ENCODE measurements at regions not wholly inside any gene's neighbourhood (a gene's known extent, or its start where the extent isn't known, plus 50 kb on each side); places are given as distances from the start of the nearest gene placed in this dataset.
"Not testable (repeated sequence)": the region's sequence is repeated elsewhere in the genome, so short reads cannot be mapped to it uniquely, and the experiment has no call there.

DNA sequence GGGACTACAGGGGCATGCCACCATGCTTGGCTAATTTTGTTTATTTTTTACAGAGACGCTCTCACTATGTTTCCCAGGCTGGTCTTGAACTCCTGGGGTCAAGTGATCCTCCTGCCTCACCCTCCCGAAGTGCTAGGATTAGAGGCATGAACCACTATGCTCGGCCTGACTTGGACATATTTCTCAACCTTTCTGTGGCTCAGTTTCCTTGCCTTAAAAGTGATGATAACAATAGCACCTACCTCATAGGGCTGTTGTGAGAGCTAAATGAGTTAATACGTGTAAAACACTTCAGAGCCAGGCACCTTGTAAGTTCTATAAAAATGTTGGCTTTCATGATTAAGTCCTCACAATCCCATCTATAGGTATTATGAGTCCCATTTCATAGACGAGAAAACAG is 89.2 kb upstream of the METAP2 start:
- 73 to 90% methylated on average over 5 of the region's 5 CpGs for WGBS, 2 donors
- H3K4me3 ChIP-seq = no peak overlapping the region

GRCh38 chr12:95385246-95386035 is 88.5 kb upstream of the METAP2 start:
- H3K4me3 ChIP-seq = no peak overlapping the region
- WGBS, 2 donors = 52 to 66% methylated on average over 12 of the region's 12 CpGs
- ATAC-seq (ENCODE audit: insufficient read depth, low FRiP score) = peak; percentile 34
- H3K27me3 ChIP-seq (ENCODE audit: control insufficient read depth in 3 of 3, insufficient read depth in 3 of 3, low read length in 2 of 3) = no peaks in the 10 kb centered on the region
- peak overlapping the region in 1 of 2 donors; percentile 8 for H3K9ac ChIP-seq (ENCODE audit: insufficient read depth in 1 of 2, low read length in 2 of 2)
- H3K27ac ChIP-seq (ENCODE audit: low read depth in 1 of 2, low read length in 1 of 2) = peak overlapping the region; percentile 47 to 65
- H3K4me1 ChIP-seq (ENCODE audit: control insufficient read depth in 5 of 5, insufficient read depth in 5 of 5, low read length in 5 of 5) = peaks cover 0 to 9% (median 6%) of the 10 kb centered on the region in 5 donors
- no peaks in the 10 kb centered on the region for H3K9me3 ChIP-seq (ENCODE audit: control insufficient read depth in 4 of 4, insufficient read depth in 3 of 4, low read length in 3 of 4)
- DNase-seq = peak; percentile 39 to 84 (median 71)
- no peak for TF ChIP-seq CTCF (IDR thresholded peaks at IDR 0.05; ENCODE audit: control extremely low read depth, extremely low read depth)
- no peaks in the 10 kb centered on the region for H3K36me3 ChIP-seq (ENCODE audit: control insufficient read depth in 4 of 4, insufficient read depth in 4 of 4, low read length in 4 of 4)

More for the DNA sequence above, 89.2 kb upstream of the METAP2 start:
- no peaks in the 10 kb centered on the region for H3K36me3 ChIP-seq (ENCODE audit: control insufficient read depth in 4 of 4, insufficient read depth in 4 of 4, low read length in 4 of 4)
- H3K27ac ChIP-seq (ENCODE audit: low read depth in 1 of 2, low read length in 1 of 2) = no peak overlapping the region
- no peak overlapping the region for H3K9ac ChIP-seq (ENCODE audit: insufficient read depth in 1 of 2, low read length in 2 of 2)
- H3K4me1 ChIP-seq (ENCODE audit: control insufficient read depth in 5 of 5, insufficient read depth in 5 of 5, low read length in 5 of 5) = peaks cover 0 to 9% (median 6%) of the 10 kb centered on the region in 5 donors
- DNase-seq (peak in 1 of 3 donors; percentile 4), ATAC-seq (ENCODE audit: insufficient read depth, low FRiP score) (no peak)
- H3K27me3 ChIP-seq (ENCODE audit: control insufficient read depth in 3 of 3, insufficient read depth in 3 of 3, low read length in 2 of 3) = no peaks in the 10 kb centered on the region
- no peak for TF ChIP-seq CTCF (IDR thresholded peaks at IDR 0.05; ENCODE audit: control extremely low read depth, extremely low read depth)
- H3K9me3 ChIP-seq (ENCODE audit: control insufficient read depth in 4 of 4, insufficient read depth in 3 of 4, low read length in 3 of 4) = no peaks in the 10 kb centered on the region

DNA sequence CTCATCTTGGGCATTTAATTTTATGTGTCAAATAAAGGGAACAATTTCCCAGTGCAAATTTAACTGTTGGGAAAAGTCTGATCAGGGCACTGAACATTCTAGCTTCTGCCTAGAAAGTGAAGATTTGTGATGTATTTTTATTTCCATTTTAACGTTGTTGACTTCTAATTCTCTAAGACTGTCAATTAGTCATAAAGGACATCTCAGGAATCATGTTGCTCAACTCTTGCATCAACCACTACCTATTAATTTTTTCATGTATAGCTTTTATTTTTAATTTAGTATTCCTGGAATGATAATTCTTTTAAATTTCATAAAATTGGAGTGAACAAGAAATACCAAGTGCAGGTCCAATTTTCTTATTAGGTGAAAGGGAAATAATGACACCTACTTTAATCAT is 87.9 kb upstream of the METAP2 start:
- TF ChIP-seq CTCF (IDR thresholded peaks at IDR 0.05; ENCODE audit: control extremely low read depth, extremely low read depth) = no peak
- no peak overlapping the region for H3K9ac ChIP-seq (ENCODE audit: insufficient read depth in 1 of 2, low read length in 2 of 2)
- H3K4me1 ChIP-seq (ENCODE audit: control insufficient read depth in 5 of 5, insufficient read depth in 5 of 5, low read length in 5 of 5) = peaks cover 0 to 9% (median 6%) of the 10 kb centered on the region in 5 donors
- peak overlapping the region in 1 of 2 donors; percentile 13 for H3K27ac ChIP-seq (ENCODE audit: low read depth in 1 of 2, low read length in 1 of 2)
- ATAC-seq (ENCODE audit: insufficient read depth, low FRiP score) = no peak
- no peaks in the 10 kb centered on the region for H3K9me3 ChIP-seq (ENCODE audit: control insufficient read depth in 4 of 4, insufficient read depth in 3 of 4, low read length in 3 of 4)
- H3K36me3 ChIP-seq (ENCODE audit: control insufficient read depth in 4 of 4, insufficient read depth in 4 of 4, low read length in 4 of 4) = no peaks in the 10 kb centered on the region
- no peak for DNase-seq
- H3K27me3 ChIP-seq (ENCODE audit: control insufficient read depth in 3 of 3, insufficient read depth in 3 of 3, low read length in 2 of 3) = no peaks in the 10 kb centered on the region
- WGBS, 2 donors = 65 to 97% methylated on average over 1 of the region's 1 CpG
- no peak overlapping the region for H3K4me3 ChIP-seq

GRCh38 chr12:95388260-95388659 is 85.7 kb upstream of the METAP2 start:
- not testable (repeated sequence) for H3K9me3 ChIP-seq (ENCODE audit: control insufficient read depth in 4 of 4, insufficient read depth in 3 of 4, low read length in 3 of 4); H3K36me3 ChIP-seq (ENCODE audit: control insufficient read depth in 4 of 4, insufficient read depth in 4 of 4, low read length in 4 of 4); H3K9ac ChIP-seq (ENCODE audit: insufficient read depth in 1 of 2, low read length in 2 of 2); DNase-seq; H3K27ac ChIP-seq (ENCODE audit: low read depth in 1 of 2, low read length in 1 of 2); H3K4me1 ChIP-seq (ENCODE audit: control insufficient read depth in 5 of 5, insufficient read depth in 5 of 5, low read length in 5 of 5); H3K27me3 ChIP-seq (ENCODE audit: control insufficient read depth in 3 of 3, insufficient read depth in 3 of 3, low read length in 2 of 3); H3K4me3 ChIP-seq; ATAC-seq (ENCODE audit: insufficient read depth, low FRiP score)
- 89 to 93% methylated on average over 10 of the region's 10 CpGs for WGBS, 2 donors
